Limb (tissue), 2 donors: ENCODE measurements at regions not wholly inside any gene's neighbourhood (a gene's known extent, or its start where the extent isn't known, plus 50 kb on each side); places are given as distances from the start of the nearest gene placed in this dataset.
"Not testable (repeated sequence)": the region's sequence is repeated elsewhere in the genome, so short reads cannot be mapped to it uniquely, and the experiment has no call there.

Source experiments
- DNase-seq, 2 donors: peaks; one replicate each; pipeline ENCODE4 v3.0.0-alpha.2; 2016; ENCODE audit errors: extremely low spot score in 2 of 2

- no peak for DNase-seq
Measured at GRCh38 chrX:115402299-115402698, 112.8 kb downstream of the LUZP4 start.

GRCh38 chrX:115408771-115409400, 119.4 kb downstream of the LUZP4 start:
- no peak for DNase-seq

- DNase-seq, result no peak
Measured at GRCh38 chrX:115409551-115409950, 120.0 kb downstream of the LUZP4 start.

GRCh38 chrX:115410731-115411428, 121.4 kb downstream of the LUZP4 start:
- no peak for DNase-seq

GRCh38 chrX:115413246-115413878, 123.8 kb downstream of the LUZP4 start:
- DNase-seq, result no peak

GRCh38 chrX:115419069-115419468, 129.6 kb downstream of the LUZP4 start:
- no peak for DNase-seq

GRCh38 chrX:115423086-115423485, 133.6 kb downstream of the LUZP4 start:
- DNase-seq, result no peak

GRCh38 chrX:115425359-115425758, 135.6 kb upstream of the PLS3 start:
- DNase-seq, result no peak

- DNase-seq, result no peak
Measured at GRCh38 chrX:115427861-115428410, 133.0 kb upstream of the PLS3 start.

GRCh38 chrX:115434834-115435233, 126.1 kb upstream of the PLS3 start:
- DNase-seq, result not testable (repeated sequence)

GRCh38 chrX:115437841-115438595, 123.0 kb upstream of the PLS3 start:
- no peak for DNase-seq

- DNase-seq, result no peak
Measured at GRCh38 chrX:115448146-115448545, 112.8 kb upstream of the PLS3 start.

GRCh38 chrX:115449742-115450141, 111.2 kb upstream of the PLS3 start:
- DNase-seq, result no peak

- DNase-seq, result no peak
Measured at GRCh38 chrX:115452251-115452650, 108.7 kb upstream of the PLS3 start.

- DNase-seq, result peak in 1 of 2 donors; percentile 54
Measured at GRCh38 chrX:115459883-115460880, 100.8 kb upstream of the PLS3 start.

- no peak for DNase-seq
Measured at GRCh38 chrX:115462406-115462805, 98.6 kb upstream of the PLS3 start.

- DNase-seq, result no peak
Measured at GRCh38 chrX:115467961-115468360, 93.0 kb upstream of the PLS3 start.

GRCh38 chrX:115472131-115472530, 88.8 kb upstream of the PLS3 start:
- no peak for DNase-seq

- DNase-seq, result no peak
Measured at GRCh38 chrX:115486510-115486909, 74.5 kb upstream of the PLS3 start.

- no peak for DNase-seq
Measured at GRCh38 chrX:115487608-115488007, 73.4 kb upstream of the PLS3 start.

- DNase-seq, result no peak
Measured at GRCh38 chrX:115490814-115491213, 70.2 kb upstream of the PLS3 start.
